BE2C (cell line): ENCODE measurements at regions not wholly inside any gene's neighbourhood (a gene's known extent, or its start where the extent isn't known, plus 50 kb on each side); places are given as distances from the start of the nearest gene placed in this dataset.

Source experiments
- DNase-seq: peaks from one replicate; pipeline ENCODE4 v3.0.0-alpha.2; 2020
- H3K27me3 ChIP-seq: fragments of 250-450 bp; sonication (Bioruptor Pico); 2 replicates; pipeline ENCODE4 v1.5.1; 2020; ENCODE audit warnings: mild to moderate bottlenecking
- H3K36me3 ChIP-seq: fragments of 250-450 bp; sonication (Bioruptor Pico); 2 replicates; pipeline ENCODE4 v1.5.1; 2020; ENCODE audit warnings: mild to moderate bottlenecking
- H3K4me1 ChIP-seq: fragments of 250-450 bp; sonication (Bioruptor Pico); 2 replicates; pipeline ENCODE4 v1.5.1; 2020
- H3K4me3 ChIP-seq: 2 replicates; pipeline ENCODE4 v1.5.1; 2011; ENCODE audit warnings: low read depth, low read length
- H3K9me3 ChIP-seq: fragments of 250-450 bp; sonication (Bioruptor Pico); 2 replicates; pipeline ENCODE4 v1.5.1; 2020
- TF ChIP-seq, protein P1 (sequence below): IDR thresholded peaks from 2 replicates; pipeline ENCODE4 v1.5.1; 2012; ENCODE audit warnings: mild to moderate bottlenecking, low read depth, low read length

DNA sequence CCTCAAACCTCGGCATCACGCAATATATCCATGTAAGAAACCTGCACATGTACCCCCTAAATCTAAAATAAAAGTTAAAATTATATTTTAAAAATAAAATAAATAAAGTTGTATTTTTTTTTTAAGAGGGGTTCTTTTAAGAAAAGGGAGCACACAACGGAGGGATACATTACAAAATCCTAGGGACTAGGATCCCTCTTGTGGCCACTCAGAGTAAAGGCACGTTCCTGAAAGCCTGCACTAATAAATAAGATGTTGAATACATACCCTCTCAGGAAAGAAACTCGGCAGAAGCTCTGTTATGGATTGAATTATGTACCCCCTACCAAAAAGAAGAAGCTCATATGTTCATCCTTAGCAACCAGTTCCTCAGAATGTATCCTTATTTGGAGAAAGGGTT is 50.9 kb upstream of the PRDX4 start:
- no peak for DNase-seq
- Histone ChIP-seq H3K36me3 (no peaks in the 10 kb centered on the region), H3K9me3 (no peaks in the 10 kb centered on the region), H3K4me3 (no peak overlapping the region), H3K4me1 (no peaks in the 10 kb centered on the region), H3K27me3 (no peaks in the 10 kb centered on the region)
- TF ChIP-seq, protein P1, sequence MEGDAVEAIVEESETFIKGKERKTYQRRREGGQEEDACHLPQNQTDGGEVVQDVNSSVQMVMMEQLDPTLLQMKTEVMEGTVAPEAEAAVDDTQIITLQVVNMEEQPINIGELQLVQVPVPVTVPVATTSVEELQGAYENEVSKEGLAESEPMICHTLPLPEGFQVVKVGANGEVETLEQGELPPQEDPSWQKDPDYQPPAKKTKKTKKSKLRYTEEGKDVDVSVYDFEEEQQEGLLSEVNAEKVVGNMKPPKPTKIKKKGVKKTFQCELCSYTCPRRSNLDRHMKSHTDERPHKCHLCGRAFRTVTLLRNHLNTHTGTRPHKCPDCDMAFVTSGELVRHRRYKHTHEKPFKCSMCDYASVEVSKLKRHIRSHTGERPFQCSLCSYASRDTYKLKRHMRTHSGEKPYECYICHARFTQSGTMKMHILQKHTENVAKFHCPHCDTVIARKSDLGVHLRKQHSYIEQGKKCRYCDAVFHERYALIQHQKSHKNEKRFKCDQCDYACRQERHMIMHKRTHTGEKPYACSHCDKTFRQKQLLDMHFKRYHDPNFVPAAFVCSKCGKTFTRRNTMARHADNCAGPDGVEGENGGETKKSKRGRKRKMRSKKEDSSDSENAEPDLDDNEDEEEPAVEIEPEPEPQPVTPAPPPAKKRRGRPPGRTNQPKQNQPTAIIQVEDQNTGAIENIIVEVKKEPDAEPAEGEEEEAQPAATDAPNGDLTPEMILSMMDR, result peak; percentile 56
